Transverse colon (tissue), 4 donors: ENCODE measurements at regions not wholly inside any gene's neighbourhood (a gene's known extent, or its start where the extent isn't known, plus 50 kb on each side); places are given as distances from the start of the nearest gene placed in this dataset.
A peak's percentile ranks its signal among the peaks of the same experiment; 100 is the strongest.
"Not testable (repeated sequence)": the region's sequence is repeated elsewhere in the genome, so short reads cannot be mapped to it uniquely, and the experiment has no call there.

ENCODE experiments used
- DNase-seq: peaks from one replicate; pipeline ENCODE4 v3.0.0-alpha.2; 2019
- H3K27ac ChIP-seq, 4 donors: fragments of 200-600 bp; sonication (generic); 2 replicates each; pipeline ENCODE4 v1.5.1; 2016 to 2018; ENCODE audit warnings: inconsistent platforms in 4 of 4
- H3K27me3 ChIP-seq: fragments of 200-600 bp; sonication (generic); 2 replicates; pipeline ENCODE4 v1.5.1; 2017; ENCODE audit warnings: inconsistent platforms
- H3K36me3 ChIP-seq, 4 donors: fragments of 200-600 bp; sonication (generic); 2 replicates each; pipeline ENCODE4 v1.5.1; 2017 to 2019; ENCODE audit warnings: inconsistent platforms in 4 of 4
- H3K4me1 ChIP-seq, 4 donors: fragments of 200-600 bp; sonication (generic); 2 replicates each; pipeline ENCODE4 v1.5.1; 2017 to 2020; ENCODE audit warnings: inconsistent platforms in 4 of 4
- H3K4me3 ChIP-seq, 4 donors: fragments of 200-600 bp; sonication (generic); 1 replicate in 1 of 4; 2 replicates in 3 of 4; pipeline versions ENCODE4 v1.5.1 to v1.6.1; 2017 to 2019; ENCODE audit warnings: inconsistent platforms in 4 of 4
- H3K9me3 ChIP-seq, 2 donors: fragments of 200-600 bp; sonication (generic); 2 replicates each; pipeline ENCODE4 v1.5.1; 2017 to 2019; ENCODE audit warnings: inconsistent platforms in 2 of 2
- CTCF ChIP-seq, 5 experiments: fragments of 200-600 bp in 3 of 5; fragments of 450-650 bp in 2 of 5; sonication (generic) in 3 of 5; IDR thresholded peaks; 1 replicate in 2 of 5; 2 replicates in 3 of 5; pipeline ENCODE4 v1.5.1; 2016 to 2017; ENCODE audit warnings: antibody characterized with exemption in 5 of 5, inconsistent platforms in 3 of 5, mild to moderate bottlenecking in 2 of 5, moderate library complexity in 1 of 5
- EP300 ChIP-seq: sonication (generic); formaldehyde crosslinking; IDR thresholded peaks from one replicate; pipeline ENCODE4 v1.6.1; 2017; ENCODE audit warnings: antibody characterized with exemption, low read depth
- POLR2A ChIP-seq: fragments of 450-650 bp; IDR thresholded peaks from one replicate; pipeline ENCODE4 v1.6.1; 2016; ENCODE audit warnings: antibody characterized with exemption, mild to moderate bottlenecking, moderate library complexity
- POLR2AphosphoS5 ChIP-seq, 3 donors: sonication (generic); formaldehyde crosslinking; IDR thresholded peaks; one replicate each; pipeline ENCODE4 v1.6.1; 2016; ENCODE audit warnings: antibody characterized with exemption in 3 of 3
- WGBS, 2 donors: methylation state at CpG; one replicate each; pipeline ENCODE4 v1.1.5; 2018; ENCODE audit warnings: low coverage in 1 of 2; 5-methylcytosine and 5-hydroxymethylcytosine counted together
- in situ Hi-C, 4 donors: fragments of 200-750 bp; cut with MboI; loops; one replicate each; pipeline versions ENCODE4 v1.15.0 to v1.15.1; 2017; ENCODE audit warnings: low sequenced_read_pairs in 3 of 4, low pct_ligation_motif_present in 1 of 4, low pct_unique_long_range_greater_than_20kb in 1 of 4
- intact Hi-C: fragments of 100-400 bp; cut with DNase I; formaldehyde crosslinking; loops from one replicate; pipeline ENCODE4 v1.15.1; 2023; ENCODE audit warnings: low total_unique reads

DNA sequence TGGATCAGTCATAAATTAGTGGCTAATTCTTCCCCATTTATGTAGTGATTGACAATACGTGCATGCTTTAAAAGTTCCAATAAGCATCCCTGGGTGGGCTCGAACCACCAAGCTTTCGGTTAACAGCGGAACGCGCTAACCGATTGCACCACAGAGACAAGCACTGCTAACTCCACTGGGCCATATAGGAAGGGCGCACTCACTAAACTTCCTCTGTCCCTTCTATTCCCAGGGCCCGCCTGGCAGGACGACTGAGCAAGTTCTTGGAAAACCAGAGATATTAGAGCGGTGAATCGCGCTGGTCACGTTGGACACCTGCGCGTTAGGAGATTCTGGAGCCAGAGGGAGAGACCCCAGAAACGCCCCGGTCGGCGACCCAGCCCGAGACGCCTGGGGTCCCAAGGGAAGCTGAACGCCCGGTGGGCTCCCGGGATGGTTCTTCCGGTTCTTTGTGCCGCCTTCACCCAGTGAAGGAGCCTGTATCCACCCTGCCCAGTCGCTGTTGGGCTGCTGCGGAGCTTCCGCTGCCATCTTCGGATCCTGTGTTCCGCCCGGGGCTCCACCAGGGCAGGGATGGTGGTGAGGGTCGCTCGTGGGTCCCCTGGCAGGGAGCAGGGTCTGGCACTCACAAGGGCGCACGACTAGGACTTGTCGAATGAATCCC, 62.8 kb downstream of the PPIAL4A start:
- in situ Hi-C loops = not testable (repeated sequence)

GRCh38 chr1:120952871-120953265, 63.3 kb downstream of the PPIAL4A start:
- H3K27ac ChIP-seq, H3K36me3 ChIP-seq, H3K9me3 ChIP-seq, intact Hi-C loops, in situ Hi-C loops, H3K4me1 ChIP-seq, H3K27me3 ChIP-seq, DNase-seq: not testable (repeated sequence)
- WGBS, 2 donors = 47 to 66% methylated on average over 3 to 14 of the region's 19 CpGs
- H3K4me3 ChIP-seq = peak overlapping the region in 2 of 4 donors; percentile 18 to 20

More for the DNA sequence above, 62.8 kb downstream of the PPIAL4A start:
- H3K4me1 ChIP-seq, intact Hi-C loops, H3K9me3 ChIP-seq, DNase-seq, H3K27me3 ChIP-seq, H3K27ac ChIP-seq, H3K36me3 ChIP-seq: not testable (repeated sequence)
- peak overlapping the region in 2 of 4 donors; percentile 18 to 20 for H3K4me3 ChIP-seq
- 72% methylated on average over 20 of the region's 38 CpGs; no CpG with 5 or more reads in 1 of the 2 donors for WGBS, 2 donors

- Histone ChIP-seq H3K36me3 (no peaks in the 10 kb centered on the region), H3K4me3 (no peak overlapping the region), H3K4me1 (no peaks in the 10 kb centered on the region), H3K27me3 (no peaks in the 10 kb centered on the region), H3K27ac (no peak overlapping the region), H3K9me3 (no peaks in the 10 kb centered on the region)
- intact Hi-C loops (no loop called here), in situ Hi-C loops (no loop called here)
- WGBS, 2 donors = 86% methylated on average over 21 of the region's 21 CpGs; no CpG with 5 or more reads in 1 of the 2 donors
- TF ChIP-seq EP300 (no peak), POLR2AphosphoS5 (IDR thresholded peaks at IDR 0.05) (no peak), POLR2A (no peak), CTCF (IDR thresholded peaks at IDR 0.05) (no peak)
- no peak for DNase-seq
Measured at GRCh38 chr1:120954736-120955135, 65.2 kb downstream of the PPIAL4A start.

GRCh38 chr1:120955961-120956360, 66.4 kb downstream of the PPIAL4A start:
- H3K27me3 ChIP-seq, H3K4me3 ChIP-seq, DNase-seq, intact Hi-C loops, H3K4me1 ChIP-seq, H3K27ac ChIP-seq, in situ Hi-C loops, H3K9me3 ChIP-seq, H3K36me3 ChIP-seq: not testable (repeated sequence)
- WGBS, 2 donors = 60 to 85% methylated on average over 2 of the region's 2 CpGs

DNA sequence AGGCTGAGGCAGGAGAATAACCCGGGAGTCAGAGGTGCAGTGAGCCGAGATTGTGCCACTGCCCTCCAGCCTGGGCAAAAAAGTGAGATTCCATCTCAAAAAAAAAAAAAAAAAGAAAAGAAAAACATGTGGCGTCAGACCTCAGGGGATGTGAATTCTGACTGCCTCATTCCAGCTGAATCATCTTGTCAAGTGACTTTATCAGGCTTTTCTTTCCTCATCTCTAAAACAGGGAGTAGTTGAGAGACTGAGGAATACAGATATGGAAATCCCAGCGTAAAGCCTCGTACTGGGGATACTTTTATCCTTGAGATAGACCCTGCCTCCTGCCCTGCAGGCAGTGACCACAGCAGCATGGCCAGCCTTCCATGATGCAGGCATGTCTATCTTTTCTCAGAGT, 76.4 kb downstream of the PPIAL4A start:
- intact Hi-C loops, H3K36me3 ChIP-seq, H3K9me3 ChIP-seq, H3K4me3 ChIP-seq, H3K27ac ChIP-seq, in situ Hi-C loops, DNase-seq, H3K27me3 ChIP-seq, H3K4me1 ChIP-seq: not testable (repeated sequence)
- 98% methylated on average over 3 of the region's 5 CpGs; no CpG with 5 or more reads in 1 of the 2 donors for WGBS, 2 donors

DNA sequence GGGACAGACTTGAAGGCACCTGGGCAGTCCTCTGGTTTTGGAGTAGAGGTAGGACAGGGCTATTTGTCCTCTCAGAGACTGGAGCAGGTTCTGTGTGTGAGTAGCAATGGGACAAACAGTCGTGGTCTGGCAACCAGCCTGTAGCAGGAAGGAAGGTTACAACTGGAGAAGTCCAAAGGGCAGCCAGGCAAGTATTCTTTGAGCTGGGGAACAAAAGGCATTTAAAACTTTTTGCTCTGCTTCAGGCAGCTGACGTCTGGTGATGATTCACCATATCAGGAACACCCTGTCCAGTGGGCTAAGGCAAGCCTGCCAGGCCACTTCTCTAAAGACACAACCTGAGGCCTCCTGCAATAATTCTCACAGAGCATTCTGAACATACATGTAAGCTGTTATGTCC, 83.3 kb downstream of the PPIAL4A start:
- 46% methylated on average over 1 of the region's 2 CpGs; no CpG with 5 or more reads in 1 of the 2 donors for WGBS, 2 donors
- in situ Hi-C loops, H3K27me3 ChIP-seq, intact Hi-C loops, H3K4me3 ChIP-seq, H3K4me1 ChIP-seq, H3K9me3 ChIP-seq, H3K36me3 ChIP-seq: not testable (repeated sequence)
- peak overlapping the region; percentile 50 to 67 (median 58) for H3K27ac ChIP-seq
- peak in 1 of 3 donors; percentile 40 for TF ChIP-seq POLR2AphosphoS5 (IDR thresholded peaks at IDR 0.05)
- peak; percentile 73 for DNase-seq

DNA sequence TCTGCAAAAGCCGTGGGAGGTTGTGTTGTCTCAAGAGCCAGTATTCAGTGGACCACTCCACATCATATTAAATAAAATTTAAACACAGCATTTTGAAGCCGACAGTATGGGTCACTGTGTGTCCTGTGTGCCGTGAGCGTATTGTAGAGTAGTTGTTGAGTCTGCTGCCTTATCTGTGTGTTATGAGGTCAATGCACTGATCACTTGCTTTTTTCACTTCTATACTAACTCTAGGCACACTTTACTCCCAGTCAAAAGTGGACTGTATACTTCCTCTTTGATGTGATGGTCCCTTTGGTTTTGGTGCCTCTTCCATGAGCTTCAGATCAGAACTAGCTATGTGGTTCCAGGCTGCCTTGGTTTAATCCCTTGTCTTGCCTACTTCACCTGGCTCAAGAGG, 84.3 kb downstream of the PPIAL4A start:
- H3K4me1 ChIP-seq, H3K27me3 ChIP-seq, H3K4me3 ChIP-seq, H3K27ac ChIP-seq, intact Hi-C loops, H3K9me3 ChIP-seq, in situ Hi-C loops, H3K36me3 ChIP-seq, DNase-seq: not testable (repeated sequence)
- 79 to 94% methylated on average over 4 of the region's 4 CpGs for WGBS, 2 donors

- H3K36me3 ChIP-seq, H3K4me3 ChIP-seq, in situ Hi-C loops, DNase-seq, H3K4me1 ChIP-seq, H3K27me3 ChIP-seq, H3K27ac ChIP-seq, H3K9me3 ChIP-seq, intact Hi-C loops: not testable (repeated sequence)
- 78% methylated on average over 6 of the region's 6 CpGs; no CpG with 5 or more reads in 1 of the 2 donors for WGBS, 2 donors
Measured at GRCh38 chr1:120977279-120977678, 87.7 kb downstream of the PPIAL4A start.

DNA sequence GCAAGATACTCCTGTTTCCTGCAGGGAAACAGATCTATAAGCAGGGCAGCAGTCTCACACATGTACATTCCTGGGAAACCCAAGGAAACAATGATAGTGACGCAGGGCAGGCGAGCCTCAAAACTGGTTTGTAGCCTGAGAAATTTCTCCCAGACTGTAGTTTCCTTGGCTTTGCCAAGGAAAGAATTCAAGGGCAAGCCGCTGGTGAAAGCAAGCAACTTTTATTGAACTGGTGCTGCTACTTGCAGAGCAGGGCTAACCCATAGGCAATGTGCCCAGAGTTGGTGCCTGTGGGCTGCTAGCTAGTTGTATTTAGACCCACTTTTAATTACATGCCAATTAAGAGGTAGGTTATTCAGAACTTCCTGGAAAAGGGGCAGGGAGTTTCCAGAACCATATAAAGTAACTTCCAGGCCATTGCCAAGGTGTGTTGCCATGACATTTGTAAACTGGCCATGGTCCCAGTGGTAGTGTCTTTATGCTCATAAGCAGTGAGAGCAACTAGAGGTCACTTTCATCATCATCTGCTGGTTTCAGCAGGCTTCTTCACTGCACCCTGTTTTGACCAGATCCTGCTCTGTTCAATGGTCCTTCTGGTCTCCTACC, 92.0 kb downstream of the PPIAL4A start:
- H3K27me3 ChIP-seq, H3K4me3 ChIP-seq, H3K27ac ChIP-seq, H3K4me1 ChIP-seq, H3K9me3 ChIP-seq, intact Hi-C loops, H3K36me3 ChIP-seq, in situ Hi-C loops: not testable (repeated sequence)
- 53% methylated on average over 3 of the region's 3 CpGs; no CpG with 5 or more reads in 1 of the 2 donors for WGBS, 2 donors
- DNase-seq = peak; percentile 8
